WTC11 (cell line): ENCODE measurements at regions not wholly inside any gene's neighbourhood (a gene's known extent, or its start where the extent isn't known, plus 50 kb on each side); places are given as distances from the start of the nearest gene placed in this dataset.

Source experiments
- ATAC-seq: fragments of 200-7000 bp; cut with Tn5 transposase; 2 replicates; pipeline ENCODE4 v1.10.0; 2021; ENCODE audit warnings: mild to moderate bottlenecking, moderate library complexity
- CTCF ChIA-PET: fragments of 300-600 bp; sonication (Branson Sonifier 250); formaldehyde crosslinking; loops from one replicate; lab custom pipeline; 2021; ENCODE audit warnings: antibody characterized with exemption; lab: Charles Lee
- POLR2A ChIA-PET: fragments of 350-600 bp; sonication (Branson Sonifier 250); formaldehyde crosslinking; loops from one replicate; lab custom pipeline; 2021; ENCODE audit warnings: antibody characterized with exemption; lab: Charles Lee
- DNase-seq: peaks from one replicate; pipeline ENCODE4 v3.0.0; 2021; ENCODE audit warnings: low spot score
- H3K27ac Mint-ChIP-seq: 2 replicates; pipeline ENCODE4 v1.8.0; 2021; ENCODE audit warnings: mixed read lengths
- H3K27me3 Mint-ChIP-seq: 2 replicates; pipeline ENCODE4 v1.8.0; 2021; ENCODE audit warnings: low read depth, mild to moderate bottlenecking, moderate library complexity, mixed read lengths
- H3K36me3 Mint-ChIP-seq: 2 replicates; pipeline ENCODE4 v1.8.0; 2021; ENCODE audit warnings: mixed read lengths
- H3K4me1 Mint-ChIP-seq: 2 replicates; pipeline ENCODE4 v1.8.0; 2022; ENCODE audit warnings: mixed read lengths
- H3K4me3 Mint-ChIP-seq: 2 replicates; pipeline ENCODE4 v1.8.0; 2021; ENCODE audit warnings: mild to moderate bottlenecking, moderate library complexity, mixed read lengths
- H3K9me3 Mint-ChIP-seq: 2 replicates; pipeline ENCODE4 v1.8.0; 2021; ENCODE audit warnings: mixed read lengths
- E2F1 ChIP-seq: sonication (generic); formaldehyde crosslinking; IDR thresholded peaks from 2 replicates; pipeline ENCODE4 v1.8.0; 2022; ENCODE audit warnings: mild to moderate bottlenecking, missing genetic modification reagents
- ERG ChIP-seq: fragments of 250-450 bp; sonication (Bioruptor Pico); IDR thresholded peaks from 2 replicates; pipeline ENCODE4 v1.8.0; 2021; ENCODE audit warnings: mild to moderate bottlenecking
- ESRRA ChIP-seq: sonication (generic); formaldehyde crosslinking; IDR thresholded peaks from 2 replicates; pipeline ENCODE4 v1.8.1; 2022; ENCODE audit warnings: mild to moderate bottlenecking, missing genetic modification reagents, borderline replicate concordance
- FOXK1 ChIP-seq: sonication (generic); formaldehyde crosslinking; IDR thresholded peaks from 2 replicates; pipeline ENCODE4 v1.8.0; 2022; ENCODE audit warnings: mild to moderate bottlenecking, moderate library complexity, missing genetic modification reagents
- FOXP4 ChIP-seq: sonication (generic); formaldehyde crosslinking; IDR thresholded peaks from 2 replicates; pipeline ENCODE4 v1.8.0; 2022; ENCODE audit warnings: mild to moderate bottlenecking, missing genetic modification reagents
- GRHL2 ChIP-seq: fragments of 250-450 bp; sonication (Bioruptor Pico); IDR thresholded peaks from 2 replicates; pipeline ENCODE4 v1.8.0; 2022; ENCODE audit warnings: mild to moderate bottlenecking, moderate library complexity; ENCODE audit not compliant: insufficient replicate concordance, severe bottlenecking
- GTF2I ChIP-seq: fragments of 250-450 bp; sonication (Bioruptor Pico); conservative IDR thresholded peaks from 2 replicates; pipeline ENCODE4 v1.4.0; 2021; ENCODE audit warnings: mild to moderate bottlenecking
- KAT7 ChIP-seq: sonication (generic); formaldehyde crosslinking; IDR thresholded peaks from 2 replicates; pipeline ENCODE4 v1.8.1; 2023; ENCODE audit warnings: missing genetic modification reagents, mild to moderate bottlenecking, borderline replicate concordance
- PRDM15 ChIP-seq: sonication (generic); formaldehyde crosslinking; IDR thresholded peaks from 2 replicates; pipeline ENCODE4 v1.8.0; 2022; ENCODE audit warnings: missing genetic modification reagents
- RORB ChIP-seq: fragments of 250-450 bp; sonication (Bioruptor Pico); IDR thresholded peaks from 2 replicates; pipeline ENCODE4 v1.9.0; 2021; ENCODE audit warnings: mild to moderate bottlenecking
- SMAD3 ChIP-seq: sonication (generic); formaldehyde crosslinking; IDR thresholded peaks from 2 replicates; pipeline ENCODE4 v1.8.0; 2022; ENCODE audit warnings: missing genetic modification reagents, mild to moderate bottlenecking, borderline replicate concordance
- TCF7 ChIP-seq: sonication (generic); formaldehyde crosslinking; IDR thresholded peaks from 2 replicates; pipeline ENCODE4 v1.8.0; 2022; ENCODE audit warnings: mild to moderate bottlenecking, low read depth, missing genetic modification reagents, moderate library complexity
- USF2 ChIP-seq: sonication (generic); formaldehyde crosslinking; IDR thresholded peaks from 2 replicates; pipeline ENCODE4 v1.8.1; 2023; ENCODE audit warnings: mild to moderate bottlenecking, missing genetic modification reagents, moderate library complexity
- ZNF121 ChIP-seq: sonication (generic); formaldehyde crosslinking; IDR thresholded peaks from 2 replicates; pipeline ENCODE4 v1.8.0; 2023; ENCODE audit warnings: missing genetic modification reagents
- ZNF232 ChIP-seq: sonication (generic); formaldehyde crosslinking; IDR thresholded peaks from 2 replicates; pipeline ENCODE4 v1.8.0; 2022; ENCODE audit warnings: mild to moderate bottlenecking, missing genetic modification reagents
- ZNF423 ChIP-seq: fragments of 250-450 bp; sonication (Bioruptor Pico); IDR thresholded peaks from 2 replicates; pipeline ENCODE4 v2.1.2; 2022; ENCODE audit warnings: mild to moderate bottlenecking, moderate library complexity
- ZNF532 ChIP-seq: fragments of 250-450 bp; sonication (Bioruptor Pico); IDR thresholded peaks from 2 replicates; pipeline ENCODE4 v1.9.0; 2021; ENCODE audit warnings: mild to moderate bottlenecking, borderline replicate concordance

- CTCF ChIA-PET: no interaction called here
Observed at GRCh38 chr21:35622612-35623011, 437.7 kb downstream of the SETD4 start.

More at GRCh38 chr21:35622612-35623011, 437.7 kb downstream of the SETD4 start:
- Mint-ChIP-seq H3K27ac (peak overlapping the region; percentile 52), H3K4me1 (peaks cover 23% of the 10 kb centered on the region), H3K36me3 (no peaks in the 10 kb centered on the region), H3K27me3 (no peaks in the 10 kb centered on the region)
- ATAC-seq (peak; percentile 84), DNase-seq (no peak)
- POLR2A ChIA-PET: no interaction called here
- TF ChIP-seq RORB (CRISPR knock-in tag) (no peak), ZNF532 (CRISPR knock-in tag) (no peak), GRHL2 (CRISPR knock-in tag) (no peak), PRDM15 (CRISPR knock-in tag) (no peak), E2F1 (no peak), GTF2I (CRISPR knock-in tag) (no peak), FOXK1 (CRISPR knock-in tag) (peak; percentile 20; the same call in 1 of the 2 replicates), TCF7 (CRISPR knock-in tag) (no peak), SMAD3 (CRISPR knock-in tag) (no peak), ESRRA (CRISPR knock-in tag) (no peak), FOXP4 (CRISPR knock-in tag) (peak; percentile 62; the same call in 1 of the 2 replicates), ZNF423 (CRISPR knock-in tag) (no peak), ERG (CRISPR knock-in tag) (no peak), ZNF232 (CRISPR knock-in tag) (no peak), KAT7 (no peak), ZNF121 (no peak), USF2 (no peak)
- TF ChIP-seq, all 79 proteins: peak for 2
- Mint-ChIP-seq H3K9me3 (peaks cover 8% of the 10 kb centered on the region; the same call in 1 of the 2 replicates), H3K4me3 (peak overlapping the region; percentile 16; the same call in 1 of the 2 replicates)
